H1 (cell line): ENCODE measurements at regions not wholly inside any gene's neighbourhood (a gene's known extent, or its start where the extent isn't known, plus 50 kb on each side); places are given as distances from the start of the nearest gene placed in this dataset.

ENCODE experiments used
- CTCF ChIA-PET: fragments of 300-600 bp; sonication (Branson Sonifier 250); formaldehyde crosslinking; loops from one replicate; lab custom pipeline; 2021; ENCODE audit not compliant: partially characterized antibody; lab: Charles Lee
- POLR2A ChIA-PET: fragments of 300-600 bp; sonication (Branson Sonifier 250); formaldehyde crosslinking; loops from one replicate; lab custom pipeline; 2021; ENCODE audit warnings: inconsistent platforms; ENCODE audit not compliant: partially characterized antibody; lab: Charles Lee
- DNase-seq, 2 experiments: peaks; one replicate each; pipeline versions ENCODE4 v3.0.0 to v3.0.0-alpha.2; 2010 to 2022; ENCODE audit warnings: low spot score in 2 of 2, low read depth in 1 of 2, mixed read lengths in 1 of 2
- FAIRE-seq: peaks from 2 replicates; lab custom pipeline; 2011; peaks lifted over from hg19 to GRCh38; lab: Jason Lieb, UNC
- H2AFZ ChIP-seq: 2 replicates; pipeline ENCODE4 v1.8.1; 2012; ENCODE audit warnings: low read length, inconsistent platforms
- H2AK5ac ChIP-seq: 2 replicates; pipeline ENCODE4 v1.6.1; 2013; ENCODE audit warnings: low read depth, low read length
- H2BK120ac ChIP-seq: replicated peaks from 2 replicates; pipeline ENCODE3; 2013; ENCODE audit warnings: low read depth, low read length, inconsistent platforms
- H2BK12ac ChIP-seq: 2 replicates; pipeline ENCODE4 v1.6.1; 2013; ENCODE audit warnings: low read depth, low read length
- H2BK15ac ChIP-seq: 2 replicates; pipeline ENCODE4 v1.6.1; 2013; ENCODE audit warnings: low read length
- H2BK20ac ChIP-seq: 2 replicates; pipeline ENCODE4 v1.6.1; 2013; ENCODE audit warnings: low read length
- H2BK5ac ChIP-seq: 2 replicates; pipeline ENCODE4 v1.6.1; 2013; ENCODE audit warnings: low read depth, low read length
- H3K14ac ChIP-seq: 2 replicates; pipeline ENCODE4 v1.6.1; 2013; ENCODE audit warnings: inconsistent platforms; ENCODE audit not compliant: insufficient read length
- H3K18ac ChIP-seq: 2 replicates; pipeline ENCODE4 v1.6.1; 2013; ENCODE audit warnings: low read length; ENCODE audit errors: extremely low read depth
- H3K23ac ChIP-seq: 2 replicates; pipeline ENCODE4 v1.6.1; 2013; ENCODE audit warnings: inconsistent platforms; ENCODE audit not compliant: insufficient read length
- H3K23me2 ChIP-seq: 2 replicates; pipeline ENCODE4 v1.6.1; 2013; ENCODE audit warnings: low read depth, low read length
- H3K27ac ChIP-seq: 2 replicates; pipeline ENCODE4 v1.6.1; 2011; ENCODE audit warnings: low read depth, low read length, inconsistent platforms
- H3K27me3 ChIP-seq, 4 experiments: replicated peaks in 1 of 4; 1 replicate in 1 of 4; 2 replicates in 3 of 4; pipeline versions ENCODE4 v1.6.1 to v1.8.1; 2011 to 2013; ENCODE audit warnings: low read length in 3 of 4, mild to moderate bottlenecking in 3 of 4, inconsistent platforms in 2 of 4, mixed read lengths in 2 of 4, moderate library complexity in 1 of 4; ENCODE audit not compliant: control insufficient read depth in 3 of 4, insufficient read depth in 3 of 4; ENCODE audit errors: extremely low read depth in 1 of 4
- H3K36me3 ChIP-seq, 4 experiments: 2 replicates each; pipeline versions ENCODE4 v1.6.1 to v1.8.1; 2011 to 2013; ENCODE audit warnings: mild to moderate bottlenecking in 4 of 4, low read length in 3 of 4, moderate library complexity in 2 of 4, control low read depth in 1 of 4, inconsistent platforms in 1 of 4; ENCODE audit not compliant: insufficient read depth in 4 of 4, control insufficient read depth in 2 of 4
- H3K4ac ChIP-seq: replicated peaks from 2 replicates; pipeline ENCODE3; 2013; ENCODE audit warnings: low read length, low read depth, mixed read lengths, inconsistent platforms; ENCODE audit not compliant: insufficient read length
- H3K4me1 ChIP-seq, 4 experiments: replicated peaks in 1 of 4; 1 replicate in 1 of 4; 2 replicates in 3 of 4; pipeline versions ENCODE4 v1.6.1 to v1.8.1; 2011 to 2013; ENCODE audit warnings: low read length in 3 of 4, inconsistent platforms in 2 of 4, mixed read lengths in 1 of 4; ENCODE audit not compliant: insufficient read depth in 4 of 4, control insufficient read depth in 3 of 4
- H3K4me2 ChIP-seq, 2 experiments: 2 replicates each; pipeline versions ENCODE4 v1.6.1 to v1.8.1; 2011 to 2013; ENCODE audit warnings: low read depth in 2 of 2, low read length in 2 of 2, control low read depth in 1 of 2, inconsistent platforms in 1 of 2, mild to moderate bottlenecking in 1 of 2; ENCODE audit not compliant: insufficient read depth in 1 of 2
- H3K4me3 ChIP-seq, 4 experiments: fragments of 200-600, 300-600 bp in 1 of 4; sonication (generic), shearing (Covaris generic), sonication (Bioruptor Twin) in 1 of 4; 2 replicates each; pipeline versions ENCODE4 v1.5.1 to v1.8.1; 2011 to 2016; ENCODE audit warnings: low read length in 4 of 4, low read depth in 3 of 4, control low read depth in 2 of 4, inconsistent platforms in 2 of 4, mild to moderate bottlenecking in 2 of 4, mixed read lengths in 1 of 4, moderate library complexity in 1 of 4; ENCODE audit not compliant: insufficient read depth in 2 of 4; ENCODE audit errors: extremely low read depth in 1 of 4
- H3K56ac ChIP-seq: replicated peaks from 2 replicates; pipeline ENCODE3; 2013; ENCODE audit warnings: low read depth, mild to moderate bottlenecking, mixed read lengths, low read length, inconsistent platforms; ENCODE audit not compliant: insufficient read length
- H3K79me1 ChIP-seq: 2 replicates; pipeline ENCODE4 v1.6.1; 2013; ENCODE audit warnings: low read depth, low read length, control low read depth
- H3K79me2 ChIP-seq, 2 experiments: 2 replicates each; pipeline versions ENCODE4 v1.6.1 to v1.8.1; 2012 to 2013; ENCODE audit warnings: low read length in 2 of 2, mild to moderate bottlenecking in 2 of 2, inconsistent platforms in 1 of 2; ENCODE audit not compliant: insufficient read depth in 2 of 2, control insufficient read depth in 1 of 2
- H3K9ac ChIP-seq, 4 experiments: replicated peaks in 1 of 4; 1 replicate in 1 of 4; 2 replicates in 3 of 4; pipeline versions ENCODE4 v1.6.1 to v1.8.1; 2011 to 2013; ENCODE audit warnings: low read depth in 3 of 4, low read length in 3 of 4, control low read depth in 2 of 4, mild to moderate bottlenecking in 2 of 4, moderate library complexity in 2 of 4, inconsistent platforms in 1 of 4; ENCODE audit errors: extremely low read depth in 1 of 4
- H3K9me3 ChIP-seq, 2 experiments: 2 replicates each; pipeline versions ENCODE4 v1.6.1 to v1.8.1; 2012 to 2013; ENCODE audit warnings: mild to moderate bottlenecking in 2 of 2, moderate library complexity in 2 of 2, control low read depth in 1 of 2, inconsistent platforms in 1 of 2, low read depth in 1 of 2, low read length in 1 of 2, mixed read lengths in 1 of 2; ENCODE audit not compliant: insufficient read depth in 2 of 2
- H4K20me1 ChIP-seq, 2 experiments: replicated peaks in 1 of 2; 2 replicates each; pipeline versions ENCODE3 to v1.8.1; 2011 to 2013; ENCODE audit warnings: inconsistent platforms in 2 of 2, low read length in 2 of 2, mild to moderate bottlenecking in 1 of 2; ENCODE audit not compliant: insufficient read depth in 2 of 2, control insufficient read depth in 1 of 2
- H4K5ac ChIP-seq: 2 replicates; pipeline ENCODE4 v1.6.1; 2013; ENCODE audit warnings: low read length, low read depth, mixed read lengths, inconsistent platforms; ENCODE audit not compliant: insufficient read length
- H4K8ac ChIP-seq: 2 replicates; pipeline ENCODE4 v1.8.0; 2013; ENCODE audit warnings: mild to moderate bottlenecking, moderate library complexity, low read length, inconsistent platforms; ENCODE audit not compliant: insufficient read depth; ENCODE audit errors: extremely low read depth
- H4K91ac ChIP-seq: replicated peaks from 2 replicates; pipeline ENCODE3; 2013; ENCODE audit warnings: low read length, mixed read lengths, inconsistent platforms; ENCODE audit not compliant: insufficient read length
- BRCA1 ChIP-seq: IDR thresholded peaks from 2 replicates; pipeline ENCODE4 v1.6.1; 2012; ENCODE audit warnings: low read depth, low read length, improper control_type of control experiment
- CBX8 ChIP-seq: fragments of 300-800, 300-1000 bp; sonication (generic); IDR thresholded peaks from 2 replicates; pipeline ENCODE4 v1.7.1; 2016; ENCODE audit warnings: low read depth, low read length, borderline replicate concordance
- CHD1 ChIP-seq: IDR thresholded peaks from 2 replicates; pipeline ENCODE4 v1.6.1; 2012; ENCODE audit warnings: low read depth, low read length, improper control_type of control experiment
- KDM4A ChIP-seq: IDR thresholded peaks from one replicate; pipeline ENCODE4 v1.7.1; 2012; ENCODE audit warnings: low read depth, mild to moderate bottlenecking, moderate library complexity, low read length, inconsistent platforms; ENCODE audit not compliant: severe bottlenecking
- KDM5A ChIP-seq: fragments of 200-600 bp; IDR thresholded peaks from 2 replicates; pipeline ENCODE4 v1.7.1; 2012; ENCODE audit warnings: mild to moderate bottlenecking, low read length, inconsistent platforms, mixed read lengths
- MAFK ChIP-seq: IDR thresholded peaks from 2 replicates; pipeline ENCODE4 v1.6.1; 2012; ENCODE audit warnings: low read depth, mild to moderate bottlenecking, improper control_type of control experiment, low read length
- RAD21 ChIP-seq, 2 experiments: IDR thresholded peaks in 1 of 2; conservative IDR thresholded peaks in 1 of 2; 2 replicates each; pipeline ENCODE4 v1.6.1; 2011; ENCODE audit warnings: low read depth in 2 of 2, low read length in 2 of 2, improper control_type of control experiment in 1 of 2, inconsistent platforms in 1 of 2, mild to moderate bottlenecking in 1 of 2, moderate library complexity in 1 of 2
- RNF2 ChIP-seq: fragments of 200-900, 300-1000 bp; sonication (generic); IDR thresholded peaks from 2 replicates; pipeline ENCODE4 v1.7.1; 2016; ENCODE audit warnings: borderline replicate concordance, low read depth, mild to moderate bottlenecking, antibody characterized with exemption, low read length; ENCODE audit not compliant: poor library complexity, severe bottlenecking; ENCODE audit errors: missing control alignments
- SP2 ChIP-seq: IDR thresholded peaks from 2 replicates; pipeline ENCODE4 v1.6.1; 2012; ENCODE audit warnings: mild to moderate bottlenecking, low read length, inconsistent platforms
- WGBS, 2 experiments: shearing (Covaris generic) in 1 of 2; methylation state at CpG; one replicate each; pipeline versions ENCODE4 v1.1.6 to v1.1.7; 2013 to 2015; ENCODE audit warnings: low lambda C conversion rate in 2 of 2, mixed read lengths in 2 of 2, inconsistent platforms in 1 of 2, low coverage in 1 of 2, missing lambda C conversion rate in 1 of 2; ENCODE audit not compliant: insufficient replicate concordance in 2 of 2, insufficient coverage in 1 of 2, insufficient read length in 1 of 2; ENCODE audit errors: extremely low coverage in 1 of 2, missing lambda C conversion rate in 1 of 2; 5-methylcytosine and 5-hydroxymethylcytosine counted together
- TF ChIP-seq, protein P1 (sequence below): IDR thresholded peaks from 2 replicates; pipeline ENCODE4 v1.6.1; 2011; ENCODE audit warnings: low read depth, mild to moderate bottlenecking, low read length; ENCODE audit not compliant: insufficient read depth
- TF ChIP-seq, protein P2 (sequence below): IDR thresholded peaks from 2 replicates; pipeline ENCODE4 v1.6.1; 2012; ENCODE audit warnings: inconsistent platforms

DNA sequence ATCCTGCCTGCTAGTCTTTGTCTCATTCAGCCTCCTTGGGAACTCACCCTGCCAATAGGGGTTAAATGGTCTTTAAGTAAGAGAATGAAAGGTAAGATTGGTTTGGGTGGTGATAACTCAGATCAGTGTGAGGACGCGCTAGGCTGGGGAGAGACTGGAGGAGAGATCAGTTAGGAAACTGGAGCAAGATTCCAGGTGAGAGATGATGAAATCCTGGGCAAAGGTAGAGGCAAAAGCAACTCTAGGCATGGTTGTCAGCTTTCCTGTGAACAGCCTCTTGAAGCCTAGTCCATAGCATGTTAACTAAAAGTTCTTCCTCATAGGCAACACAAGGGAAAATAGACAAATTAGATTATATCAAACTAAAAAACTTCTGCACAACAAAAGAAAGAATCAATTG lies 145.2 kb upstream of the ANKRD28 start:
- H2BK20ac ChIP-seq, result no peak overlapping the region
- no peak overlapping the region for H3K4me3 ChIP-seq
- H3K4me1 ChIP-seq, result no peaks in the 10 kb centered on the region
- no peak overlapping the region for H3K14ac ChIP-seq
- H2AFZ ChIP-seq, result no peak overlapping the region
- H3K27me3 ChIP-seq, result no peaks in the 10 kb centered on the region
- DNase-seq, result no peak
- H2AK5ac ChIP-seq, result no peak overlapping the region
- H4K91ac ChIP-seq, result no peak overlapping the region
- no peak for TF ChIP-seq BRCA1
- no peak for TF ChIP-seq KDM4A
- TF ChIP-seq, protein P1, sequence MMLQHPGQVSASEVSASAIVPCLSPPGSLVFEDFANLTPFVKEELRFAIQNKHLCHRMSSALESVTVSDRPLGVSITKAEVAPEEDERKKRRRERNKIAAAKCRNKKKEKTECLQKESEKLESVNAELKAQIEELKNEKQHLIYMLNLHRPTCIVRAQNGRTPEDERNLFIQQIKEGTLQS, result no peak
- no peak for TF ChIP-seq MAFK
- no peak for TF ChIP-seq SP2
- TF ChIP-seq CHD1, result no peak
- TF ChIP-seq RAD21 (IDR thresholded peaks at IDR 0.05 in 1 of 2, conservative IDR thresholded peaks at IDR 0.05 in 1 of 2; ENCODE audit: low read depth in 2 of 2, low read length in 2 of 2), result no peak
- no peak for TF ChIP-seq KDM5A
- no peak for TF ChIP-seq CBX8
- TF ChIP-seq, protein P2, sequence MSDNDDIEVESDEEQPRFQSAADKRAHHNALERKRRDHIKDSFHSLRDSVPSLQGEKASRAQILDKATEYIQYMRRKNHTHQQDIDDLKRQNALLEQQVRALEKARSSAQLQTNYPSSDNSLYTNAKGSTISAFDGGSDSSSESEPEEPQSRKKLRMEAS, result no peak
- no peak for TF ChIP-seq RNF2
- H4K8ac ChIP-seq, result no peak overlapping the region
- no peak overlapping the region for H3K23ac ChIP-seq
- no peak overlapping the region for H3K4me2 ChIP-seq
- no peak overlapping the region for H2BK5ac ChIP-seq
- no peak overlapping the region for H2BK12ac ChIP-seq
- H3K27ac ChIP-seq, result no peak overlapping the region
- H3K4ac ChIP-seq, result no peak overlapping the region
- no peaks in the 10 kb centered on the region for H3K36me3 ChIP-seq
- no peaks in the 10 kb centered on the region; a peak in 1 of 4 replicates for H3K9me3 ChIP-seq
- no peak overlapping the region for H2BK120ac ChIP-seq
- H3K9ac ChIP-seq, result no peak overlapping the region
- H4K5ac ChIP-seq, result no peak overlapping the region
- FAIRE-seq, result no peak
- 100% methylated on average over 2 of the region's 2 CpGs; no CpG with 5 or more reads in 1 of the 2 experiments for WGBS, 2 experiments
- ChIA-PET POLR2A (interaction anchor here (1.5 kb wide), 1 partner anchor 61 kb away, joined by 3 read pairs; no protein-coding TSS in a partner anchor), CTCF (interaction anchor here (1.6 kb wide), 1 partner anchor 13 kb away, joined by 3 read pairs; no protein-coding TSS in a partner anchor)
- H3K23me2 ChIP-seq, result no peaks in the 10 kb centered on the region
- no peak overlapping the region for H2BK15ac ChIP-seq
- H3K79me2 ChIP-seq, result no peaks in the 10 kb centered on the region
- no peaks in the 10 kb centered on the region for H4K20me1 ChIP-seq
- no peaks in the 10 kb centered on the region for H3K79me1 ChIP-seq
- H3K56ac ChIP-seq, result no peak overlapping the region
- H3K18ac ChIP-seq, result no peak overlapping the region
